ENCODE measurements at regions not wholly inside any gene's neighbourhood (a gene's known extent, or its start where the extent isn't known, plus 50 kb on each side); places are given as distances from the start of the nearest gene placed in this dataset.

- no peak for DNase-seq (ENCODE audit: low read depth in 1 of 2, low spot score in 1 of 2)
- Histone ChIP-seq H3K27me3 (ENCODE audit: insufficient read depth, poor library complexity, severe bottlenecking) (no peaks in the 10 kb centered on the region), H3K4me3 (replicated peaks; ENCODE audit: insufficient read depth, low read length) (no peak overlapping the region), H3K27ac (replicated peaks) (no peak overlapping the region)
- TF ChIP-seq SPI1 (IDR thresholded peaks at IDR 0.05; ENCODE audit: borderline replicate concordance, low read depth) (no peak), GABPA (IDR thresholded peaks at IDR 0.05; ENCODE audit: low read depth) (no peak), REST (IDR thresholded peaks at IDR 0.05; ENCODE audit: insufficient replicate concordance, low read depth) (no peak), POLR2AphosphoS5 (IDR thresholded peaks at IDR 0.05; ENCODE audit: low read depth) (no peak), CTCF (IDR thresholded peaks at IDR 0.05; ENCODE audit: insufficient read depth, low read length) (no peak)
Measured at GRCh38 chr15:95603802-95604201, 726.7 kb upstream of the NR2F2 start.

- Histone ChIP-seq H3K4me3 (replicated peaks; ENCODE audit: insufficient read depth, low read length) (no peak overlapping the region), H3K27me3 (ENCODE audit: insufficient read depth, poor library complexity, severe bottlenecking) (no peaks in the 10 kb centered on the region), H3K27ac (replicated peaks) (no peak overlapping the region)
- TF ChIP-seq SPI1 (IDR thresholded peaks at IDR 0.05; ENCODE audit: borderline replicate concordance, low read depth): no peak
- no peak for TF ChIP-seq POLR2AphosphoS5 (IDR thresholded peaks at IDR 0.05; ENCODE audit: low read depth)
- TF ChIP-seq REST (IDR thresholded peaks at IDR 0.05; ENCODE audit: insufficient replicate concordance, low read depth): no peak
- TF ChIP-seq GABPA (IDR thresholded peaks at IDR 0.05; ENCODE audit: low read depth): no peak
- TF ChIP-seq CTCF (IDR thresholded peaks at IDR 0.05; ENCODE audit: insufficient read depth, low read length): no peak
- no peak for DNase-seq (ENCODE audit: low read depth in 1 of 2, low spot score in 1 of 2)
Measured at GRCh38 chr15:95604634-95605036, 725.9 kb upstream of the NR2F2 start.

GRCh38 chr15:95605098-95605497 is 725.4 kb upstream of the NR2F2 start:
- Histone ChIP-seq H3K27ac (replicated peaks) (no peak overlapping the region), H3K27me3 (ENCODE audit: insufficient read depth, poor library complexity, severe bottlenecking) (no peaks in the 10 kb centered on the region), H3K4me3 (replicated peaks; ENCODE audit: insufficient read depth, low read length) (no peak overlapping the region)
- no peak for DNase-seq (ENCODE audit: low read depth in 1 of 2, low spot score in 1 of 2)
- TF ChIP-seq REST (IDR thresholded peaks at IDR 0.05; ENCODE audit: insufficient replicate concordance, low read depth): no peak
- no peak for TF ChIP-seq GABPA (IDR thresholded peaks at IDR 0.05; ENCODE audit: low read depth)
- TF ChIP-seq SPI1 (IDR thresholded peaks at IDR 0.05; ENCODE audit: borderline replicate concordance, low read depth): no peak
- TF ChIP-seq POLR2AphosphoS5 (IDR thresholded peaks at IDR 0.05; ENCODE audit: low read depth): no peak
- no peak for TF ChIP-seq CTCF (IDR thresholded peaks at IDR 0.05; ENCODE audit: insufficient read depth, low read length)
